ENCODE measurements at regions not wholly inside any gene's neighbourhood (a gene's known extent, or its start where the extent isn't known, plus 50 kb on each side); places are given as distances from the start of the nearest gene placed in this dataset.

GRCh38 chr12:18818579-18819268, 80.8 kb downstream of the CAPZA3 start:
- WGBS (ENCODE audit: insufficient coverage, low coverage, missing lambda C conversion rate) = 26% methylated on average over 6 of the region's 6 CpGs
- TF ChIP-seq RFX1 (IDR thresholded peaks at IDR 0.05) = no peak
- TF ChIP-seq MEF2A (IDR thresholded peaks at IDR 0.05; ENCODE audit: control insufficient read depth, low read depth, low read length) = no peak
- TF ChIP-seq CREM (IDR thresholded peaks at IDR 0.05; ENCODE audit: low read depth) = no peak
- TF ChIP-seq ZNF609 (CRISPR knock-in tag; IDR thresholded peaks at IDR 0.05; ENCODE audit: borderline replicate concordance) = no peak
- no peak for TF ChIP-seq HMGN3 (IDR thresholded peaks at IDR 0.05; ENCODE audit: borderline replicate concordance, extremely low read depth, insufficient read length, low read depth, low read length)
- TF ChIP-seq KLF13 (tag; IDR thresholded peaks at IDR 0.05; ENCODE audit: borderline replicate concordance, low read depth) = no peak
- no peak for TF ChIP-seq ESRRB (CRISPR knock-in tag; IDR thresholded peaks at IDR 0.05; ENCODE audit: borderline replicate concordance)
- Histone ChIP-seq H3K27ac (ENCODE audit: extremely low read depth, low read depth, low read length) (no peak overlapping the region), H4K20me1 (replicated peaks; ENCODE audit: control insufficient read depth, insufficient read depth, low read length) (no peaks in the 10 kb centered on the region), H3K4me2 (ENCODE audit: insufficient read depth, low read length) (no peak overlapping the region), H3K9me3 (replicated peaks; ENCODE audit: control insufficient read depth, insufficient read depth, low read depth, low read length) (no peaks in the 10 kb centered on the region), H3K79me2 (ENCODE audit: control insufficient read depth, insufficient read depth, low read length) (no peaks in the 10 kb centered on the region), H3K9ac (ENCODE audit: insufficient read depth in 1 of 2, low read depth in 2 of 2, low read length in 2 of 2) (no peak overlapping the region), H3K27me3 (ENCODE audit: control insufficient read depth in 2 of 2, insufficient read depth in 2 of 2, low read length in 2 of 2) (no peaks in the 10 kb centered on the region), H3K36me3 (ENCODE audit: control insufficient read depth, insufficient read depth, low read length) (no peaks in the 10 kb centered on the region), H3K4me3 (no peak overlapping the region), H2AFZ (ENCODE audit: low read depth, low read length) (no peak overlapping the region), H3K9me1 (ENCODE audit: control insufficient read depth, insufficient read depth, low read length) (no peaks in the 10 kb centered on the region), H3K4me1 (replicated peaks in 1 of 2; ENCODE audit: control insufficient read depth in 2 of 2, insufficient read depth in 2 of 2, low read length in 2 of 2) (peaks cover 0 to 4% of the 10 kb centered on the region in 2 experiments; a peak in 1 of 5 replicates)
- CTCF ChIA-PET (ENCODE audit: low intra/inter-chr PET ratio) = no interaction called here
- ATAC-seq (no peak), DNase-seq (ENCODE audit: extremely low read depth in 1 of 4, low spot score in 3 of 4) (no peak), FAIRE-seq (no peak)
- in situ Hi-C loops (cut with MboI) (no loop called here), intact Hi-C loops (cut with micrococcal nuclease) (no loop called here)
- POLR2A ChIA-PET = no interaction called here
- BruUV-seq (replicated peaks) = no TSS peak

Measured in K562 (cell line).